A673 (cell line): ENCODE measurements at regions not wholly inside any gene's neighbourhood (a gene's known extent, or its start where the extent isn't known, plus 50 kb on each side); places are given as distances from the start of the nearest gene placed in this dataset.

Source experiments
- EZH2 ChIP-seq: fragments of 200-600 bp; sonication (generic); IDR thresholded peaks from 2 replicates; pipeline ENCODE4 v1.6.1; 2017; ENCODE audit warnings: borderline replicate concordance, low read depth, mild to moderate bottlenecking, mixed read lengths, antibody characterized with exemption, low read length; ENCODE audit not compliant: poor library complexity, severe bottlenecking
- TF ChIP-seq, protein P1 (sequence below): fragments of 300-800, 200-600 bp; sonication (generic); conservative IDR thresholded peaks from 2 replicates; pipeline ENCODE4 v1.5.1; 2017; ENCODE audit warnings: low read depth, mild to moderate bottlenecking, antibody characterized with exemption, low read length, moderate library complexity, mixed read lengths

DNA sequence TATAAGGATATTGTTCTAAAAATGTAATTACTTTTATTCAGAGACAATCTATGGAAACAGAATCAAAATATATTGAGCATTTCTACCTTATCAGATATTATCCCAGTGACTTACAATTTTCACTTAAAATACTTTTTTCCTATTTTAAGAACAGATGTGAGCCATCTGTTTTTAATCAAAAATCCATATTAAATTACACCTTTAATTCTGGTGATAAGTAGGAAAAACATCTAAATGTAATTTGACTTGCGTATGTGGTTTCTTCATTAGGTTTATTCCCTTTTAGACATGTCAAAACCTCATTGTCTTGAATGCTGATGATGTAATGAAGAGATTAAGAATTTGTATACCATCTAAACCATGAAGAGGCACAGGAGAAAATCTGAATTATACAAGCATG lies 1118.8 kb upstream of the TMPRSS15 start:
- no peak for TF ChIP-seq EZH2
- TF ChIP-seq, protein P1, sequence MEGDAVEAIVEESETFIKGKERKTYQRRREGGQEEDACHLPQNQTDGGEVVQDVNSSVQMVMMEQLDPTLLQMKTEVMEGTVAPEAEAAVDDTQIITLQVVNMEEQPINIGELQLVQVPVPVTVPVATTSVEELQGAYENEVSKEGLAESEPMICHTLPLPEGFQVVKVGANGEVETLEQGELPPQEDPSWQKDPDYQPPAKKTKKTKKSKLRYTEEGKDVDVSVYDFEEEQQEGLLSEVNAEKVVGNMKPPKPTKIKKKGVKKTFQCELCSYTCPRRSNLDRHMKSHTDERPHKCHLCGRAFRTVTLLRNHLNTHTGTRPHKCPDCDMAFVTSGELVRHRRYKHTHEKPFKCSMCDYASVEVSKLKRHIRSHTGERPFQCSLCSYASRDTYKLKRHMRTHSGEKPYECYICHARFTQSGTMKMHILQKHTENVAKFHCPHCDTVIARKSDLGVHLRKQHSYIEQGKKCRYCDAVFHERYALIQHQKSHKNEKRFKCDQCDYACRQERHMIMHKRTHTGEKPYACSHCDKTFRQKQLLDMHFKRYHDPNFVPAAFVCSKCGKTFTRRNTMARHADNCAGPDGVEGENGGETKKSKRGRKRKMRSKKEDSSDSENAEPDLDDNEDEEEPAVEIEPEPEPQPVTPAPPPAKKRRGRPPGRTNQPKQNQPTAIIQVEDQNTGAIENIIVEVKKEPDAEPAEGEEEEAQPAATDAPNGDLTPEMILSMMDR = no peak
